ENCODE measurements at regions not wholly inside any gene's neighbourhood (a gene's known extent, or its start where the extent isn't known, plus 50 kb on each side); places are given as distances from the start of the nearest gene placed in this dataset.

DNA sequence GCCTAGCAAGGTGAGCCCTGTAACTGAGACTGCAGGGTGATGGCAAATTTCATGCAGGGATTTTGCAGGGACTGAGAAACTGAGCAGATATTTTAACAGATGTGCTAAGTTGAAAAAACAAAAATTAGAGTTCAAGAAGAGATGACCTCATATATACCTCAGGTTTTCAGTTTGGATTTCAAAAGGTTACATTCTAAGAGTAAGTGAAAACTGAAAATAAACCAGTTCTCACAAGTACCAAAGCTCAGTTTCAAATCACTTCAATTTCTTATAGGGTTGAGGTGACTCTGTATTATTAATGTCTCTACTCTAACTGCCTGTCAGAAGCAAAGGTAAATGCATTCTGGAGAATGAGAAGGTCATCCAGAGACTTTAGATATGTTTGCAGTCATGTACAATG lies 237.4 kb upstream of the VRK2 start:
- peak; percentile 33 for DNase-seq (ENCODE audit: extremely low read depth, insufficient read length)
- Histone ChIP-seq H3K4me3 (replicated peaks; ENCODE audit: low read depth, low read length) (no peak overlapping the region), H3K27me3 (replicated peaks; ENCODE audit: control insufficient read depth, insufficient read depth, low read length) (no peaks in the 10 kb centered on the region), H3K36me3 (ENCODE audit: control insufficient read depth, insufficient read depth, low read length) (no peaks in the 10 kb centered on the region)
- TF ChIP-seq, protein P1, sequence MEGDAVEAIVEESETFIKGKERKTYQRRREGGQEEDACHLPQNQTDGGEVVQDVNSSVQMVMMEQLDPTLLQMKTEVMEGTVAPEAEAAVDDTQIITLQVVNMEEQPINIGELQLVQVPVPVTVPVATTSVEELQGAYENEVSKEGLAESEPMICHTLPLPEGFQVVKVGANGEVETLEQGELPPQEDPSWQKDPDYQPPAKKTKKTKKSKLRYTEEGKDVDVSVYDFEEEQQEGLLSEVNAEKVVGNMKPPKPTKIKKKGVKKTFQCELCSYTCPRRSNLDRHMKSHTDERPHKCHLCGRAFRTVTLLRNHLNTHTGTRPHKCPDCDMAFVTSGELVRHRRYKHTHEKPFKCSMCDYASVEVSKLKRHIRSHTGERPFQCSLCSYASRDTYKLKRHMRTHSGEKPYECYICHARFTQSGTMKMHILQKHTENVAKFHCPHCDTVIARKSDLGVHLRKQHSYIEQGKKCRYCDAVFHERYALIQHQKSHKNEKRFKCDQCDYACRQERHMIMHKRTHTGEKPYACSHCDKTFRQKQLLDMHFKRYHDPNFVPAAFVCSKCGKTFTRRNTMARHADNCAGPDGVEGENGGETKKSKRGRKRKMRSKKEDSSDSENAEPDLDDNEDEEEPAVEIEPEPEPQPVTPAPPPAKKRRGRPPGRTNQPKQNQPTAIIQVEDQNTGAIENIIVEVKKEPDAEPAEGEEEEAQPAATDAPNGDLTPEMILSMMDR (IDR thresholded peaks at IDR 0.05; ENCODE audit: insufficient read depth, low read length, poor library complexity, severe bottlenecking) = no peak

DNA sequence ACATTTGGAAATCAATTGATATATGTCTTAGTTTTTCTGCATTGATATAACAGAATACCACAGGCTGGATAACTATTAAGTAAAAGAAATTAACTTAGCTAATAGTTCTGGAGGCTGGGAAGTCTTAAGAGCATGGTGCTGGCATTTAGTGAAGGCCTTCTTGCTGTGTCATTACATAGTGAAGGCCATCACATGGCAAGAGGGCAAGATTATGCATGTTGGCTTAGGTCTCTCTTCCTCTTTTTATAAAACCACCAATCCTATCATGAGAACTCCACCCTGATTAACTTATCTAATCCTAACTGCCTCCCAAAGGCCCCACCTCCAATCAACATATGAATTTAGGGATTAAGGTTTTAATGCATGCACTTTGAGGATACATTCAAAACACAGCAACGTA lies 225.5 kb upstream of the VRK2 start:
- DNase-seq (ENCODE audit: extremely low read depth, insufficient read length) = no peak
- no peaks in the 10 kb centered on the region for H3K27me3 ChIP-seq (replicated peaks; ENCODE audit: control insufficient read depth, insufficient read depth, low read length)
- TF ChIP-seq, protein P1 (IDR thresholded peaks at IDR 0.05; ENCODE audit: insufficient read depth, low read length, poor library complexity, severe bottlenecking) = no peak
- no peak overlapping the region for H3K4me3 ChIP-seq (replicated peaks; ENCODE audit: low read depth, low read length)
- H3K36me3 ChIP-seq (ENCODE audit: control insufficient read depth, insufficient read depth, low read length) = no peaks in the 10 kb centered on the region

DNA sequence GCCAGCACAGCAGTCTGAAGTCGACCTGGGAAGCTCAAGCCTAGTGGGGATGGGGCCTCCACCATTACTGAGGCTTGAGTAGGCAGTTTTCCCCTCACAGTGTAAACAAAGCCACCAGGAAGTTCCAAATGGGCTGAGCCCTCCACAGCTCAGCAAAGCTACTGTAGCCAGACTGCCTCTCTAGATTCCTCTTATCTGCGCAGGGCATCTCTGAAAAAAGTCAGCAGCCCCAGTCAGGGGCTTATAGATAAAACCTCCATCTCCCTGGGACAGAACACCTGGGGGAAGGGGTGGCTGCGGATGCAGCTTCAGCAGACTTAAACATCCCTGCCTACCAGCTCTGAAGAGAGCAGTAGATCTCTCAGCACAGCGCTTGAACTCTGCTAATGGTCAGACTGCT lies 218.4 kb upstream of the VRK2 start:
- Histone ChIP-seq H3K4me3 (replicated peaks; ENCODE audit: low read depth, low read length) (no peak overlapping the region), H3K27me3 (replicated peaks; ENCODE audit: control insufficient read depth, insufficient read depth, low read length) (no peaks in the 10 kb centered on the region), H3K36me3 (ENCODE audit: control insufficient read depth, insufficient read depth, low read length) (no peaks in the 10 kb centered on the region)
- TF ChIP-seq, protein P1 (IDR thresholded peaks at IDR 0.05; ENCODE audit: insufficient read depth, low read length, poor library complexity, severe bottlenecking) = no peak
- DNase-seq (ENCODE audit: extremely low read depth, insufficient read length) = no peak

DNA sequence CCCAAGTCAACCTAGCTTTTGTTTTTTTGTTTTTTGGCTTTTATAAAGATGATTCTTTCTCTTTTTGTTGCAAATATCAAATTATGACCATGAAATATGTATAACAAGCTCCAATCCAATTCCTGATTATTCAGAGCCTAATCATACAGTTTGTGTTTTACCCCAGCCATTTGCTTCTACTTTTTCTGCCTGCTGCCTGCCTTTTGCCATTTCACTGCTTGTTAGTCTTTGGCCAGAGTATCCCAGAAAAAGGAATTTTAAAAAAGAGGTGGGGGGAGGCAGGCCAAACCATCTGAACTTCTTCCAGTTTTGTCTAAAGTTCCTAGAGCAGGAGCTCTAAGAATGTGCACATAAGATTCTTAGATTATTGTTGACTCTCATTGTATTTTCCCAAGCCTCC lies 211.9 kb upstream of the VRK2 start:
- DNase-seq (ENCODE audit: extremely low read depth, insufficient read length) = no peak
- TF ChIP-seq, protein P1 (IDR thresholded peaks at IDR 0.05; ENCODE audit: insufficient read depth, low read length, poor library complexity, severe bottlenecking) = no peak
- Histone ChIP-seq H3K4me3 (replicated peaks; ENCODE audit: low read depth, low read length) (no peak overlapping the region), H3K27me3 (replicated peaks; ENCODE audit: control insufficient read depth, insufficient read depth, low read length) (no peaks in the 10 kb centered on the region), H3K36me3 (ENCODE audit: control insufficient read depth, insufficient read depth, low read length) (no peaks in the 10 kb centered on the region)

DNA sequence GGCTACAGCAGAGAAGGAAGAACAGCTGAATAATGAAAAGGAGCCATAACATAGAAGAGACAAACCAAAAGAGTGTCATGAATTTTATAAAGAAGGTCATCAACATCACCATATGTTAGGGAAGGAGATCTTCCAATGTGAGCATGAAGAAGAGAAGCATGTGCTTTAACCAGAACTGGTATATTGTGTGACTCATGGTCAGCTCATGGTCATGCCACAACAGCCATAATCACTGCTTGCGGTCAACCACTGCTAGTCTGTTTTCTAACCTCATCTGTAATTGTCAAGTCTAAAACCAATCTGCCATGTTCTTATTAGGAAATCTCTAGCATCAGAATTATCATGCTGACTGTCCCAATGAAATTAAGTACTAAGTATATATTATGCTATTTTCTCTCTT lies 204.1 kb upstream of the VRK2 start:
- TF ChIP-seq, protein P1 (IDR thresholded peaks at IDR 0.05; ENCODE audit: insufficient read depth, low read length, poor library complexity, severe bottlenecking) = no peak
- Histone ChIP-seq H3K27me3 (replicated peaks; ENCODE audit: control insufficient read depth, insufficient read depth, low read length) (no peaks in the 10 kb centered on the region), H3K4me3 (replicated peaks; ENCODE audit: low read depth, low read length) (no peak overlapping the region), H3K36me3 (ENCODE audit: control insufficient read depth, insufficient read depth, low read length) (no peaks in the 10 kb centered on the region)
- no peak for DNase-seq (ENCODE audit: extremely low read depth, insufficient read length)

DNA sequence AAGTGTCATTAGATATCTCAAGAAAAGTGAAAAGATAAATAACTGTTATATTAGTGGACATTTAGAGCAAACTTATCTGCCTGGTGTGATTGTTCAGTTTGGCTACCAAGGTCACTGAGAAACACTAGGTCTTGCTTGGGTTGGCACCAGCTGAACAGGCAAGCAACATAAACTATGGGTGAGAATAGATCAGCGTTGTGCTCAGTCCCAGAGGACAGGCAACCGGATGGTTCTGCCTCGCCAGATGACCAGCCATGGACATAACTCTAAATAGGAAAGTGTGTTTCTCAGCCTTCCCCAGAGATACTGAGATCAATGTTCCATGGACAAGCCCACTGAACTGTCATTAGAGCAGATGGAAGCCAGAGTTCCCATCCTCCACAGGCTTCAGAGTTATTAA lies 203.4 kb upstream of the VRK2 start:
- Histone ChIP-seq H3K4me3 (replicated peaks; ENCODE audit: low read depth, low read length) (no peak overlapping the region), H3K27me3 (replicated peaks; ENCODE audit: control insufficient read depth, insufficient read depth, low read length) (no peaks in the 10 kb centered on the region), H3K36me3 (ENCODE audit: control insufficient read depth, insufficient read depth, low read length) (no peaks in the 10 kb centered on the region)
- DNase-seq (ENCODE audit: extremely low read depth, insufficient read length) = no peak
- TF ChIP-seq, protein P1 (IDR thresholded peaks at IDR 0.05; ENCODE audit: insufficient read depth, low read length, poor library complexity, severe bottlenecking) = no peak
